LoVo (cell line): ENCODE measurements at regions not wholly inside any gene's neighbourhood (a gene's known extent, or its start where the extent isn't known, plus 50 kb on each side); places are given as distances from the start of the nearest gene placed in this dataset.
"Not testable (repeated sequence)": the region's sequence is repeated elsewhere in the genome, so short reads cannot be mapped to it uniquely, and the experiment has no call there.

Experiments used
- DNase-seq: peaks from one replicate; pipeline ENCODE4 v3.0.0-alpha.2; 2016; ENCODE audit warnings: low spot score

- DNase-seq = no peak
Measured at GRCh38 chr5:98206566-98206965, 566.9 kb upstream of the RGMB start.

DNA sequence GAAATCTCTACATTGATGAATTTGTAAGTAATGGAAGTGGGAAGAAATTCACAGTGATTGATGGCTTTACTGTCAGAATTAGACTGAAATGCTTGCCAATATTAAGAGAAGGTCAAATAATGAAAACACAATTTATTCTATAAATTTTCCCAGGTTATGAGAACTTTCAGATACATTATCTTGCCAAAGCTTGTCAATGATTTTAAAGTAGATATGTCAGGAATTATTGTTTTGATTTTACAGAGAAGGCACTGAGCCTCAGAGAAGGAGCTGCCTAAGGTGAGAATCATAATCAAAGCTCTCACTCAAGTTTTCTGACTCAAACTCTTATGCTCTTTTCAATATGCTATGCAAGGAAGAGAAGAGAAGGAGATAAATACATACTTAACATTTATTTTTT is 564.0 kb upstream of the RGMB start:
- no peak for DNase-seq

- DNase-seq = no peak
Measured at GRCh38 chr5:98214240-98215051, 559.0 kb upstream of the RGMB start.

DNA sequence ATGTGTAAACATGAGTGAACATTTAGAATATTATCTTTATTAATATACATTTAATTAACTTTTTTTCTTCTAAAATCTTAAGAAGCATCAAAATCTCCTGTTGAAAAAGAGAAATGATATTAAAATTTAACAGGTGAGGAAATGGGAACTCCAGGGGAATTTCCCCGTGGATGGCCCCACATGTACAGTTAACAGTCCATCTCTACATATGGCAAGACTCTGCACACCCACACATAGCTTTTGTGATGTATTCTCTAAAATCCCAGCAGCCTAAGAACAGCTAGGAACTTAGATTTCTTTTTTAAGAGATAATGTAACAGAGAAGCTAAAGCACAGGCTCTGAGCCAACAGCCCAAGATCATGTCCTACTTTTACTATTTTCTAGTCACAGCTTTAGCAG is 556.3 kb upstream of the RGMB start:
- no peak for DNase-seq

- DNase-seq = no peak
Measured at GRCh38 chr5:98218838-98219237, 554.6 kb upstream of the RGMB start.

GRCh38 chr5:98227489-98227888 is 546.0 kb upstream of the RGMB start:
- DNase-seq = no peak

DNA sequence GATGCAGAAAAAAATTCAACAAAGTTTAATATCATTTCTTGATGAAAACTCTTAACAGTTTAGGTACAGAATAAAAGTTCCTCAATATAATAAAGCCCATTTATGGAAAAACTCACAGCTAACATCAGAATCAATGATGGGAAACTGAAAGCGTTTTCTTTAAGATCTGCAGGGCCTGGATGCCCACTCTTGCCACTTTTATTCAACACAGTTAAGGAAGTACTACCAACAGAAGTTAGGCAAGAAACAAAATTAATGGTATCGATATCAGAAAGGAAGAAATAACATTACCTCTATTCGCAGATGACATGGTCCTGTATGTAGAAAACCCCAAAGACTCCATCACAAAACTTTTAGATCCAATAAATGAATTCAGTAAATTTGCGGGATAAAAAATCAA is 542.4 kb upstream of the RGMB start:
- DNase-seq = no peak

DNA sequence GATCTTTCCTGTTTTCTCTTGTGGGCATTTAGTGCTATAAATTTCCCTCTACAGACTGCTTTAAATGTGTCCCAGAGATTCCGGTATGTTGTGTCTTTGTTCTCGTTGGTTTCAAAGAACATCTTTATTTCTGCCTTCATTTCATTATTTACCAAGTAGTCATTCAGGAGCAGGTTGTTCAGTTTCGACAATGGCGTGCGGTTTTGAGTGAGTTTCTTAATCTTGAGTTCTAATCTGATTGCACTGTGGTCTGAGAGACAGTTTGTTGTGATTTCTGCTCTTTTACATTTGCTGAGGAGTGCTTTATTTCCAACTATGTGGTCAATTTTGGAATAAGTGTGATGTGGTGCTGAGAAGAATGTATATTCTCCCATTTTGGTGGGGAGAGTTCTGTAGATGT is 535.7 kb upstream of the RGMB start:
- not testable (repeated sequence) for DNase-seq

DNA sequence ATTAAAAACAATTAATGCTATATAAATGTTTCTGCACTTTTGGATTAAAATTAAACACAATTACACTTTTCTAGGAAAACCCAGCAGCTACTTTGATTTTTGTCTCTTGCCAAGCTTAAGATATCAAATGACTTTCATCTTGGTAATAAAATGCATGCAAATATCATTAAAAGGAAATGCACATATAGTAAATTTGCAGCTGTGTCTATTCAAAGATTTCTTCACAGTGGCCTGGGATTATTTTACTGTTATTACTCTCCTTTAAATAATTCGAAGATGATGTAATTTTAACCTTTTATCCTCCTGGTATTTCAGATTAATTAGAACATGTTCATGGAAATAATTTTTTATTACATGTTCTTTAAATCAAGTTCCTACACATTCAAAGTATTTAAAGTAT is 529.5 kb upstream of the RGMB start:
- DNase-seq = no peak

GRCh38 chr5:98248949-98249348 is 524.5 kb upstream of the RGMB start:
- DNase-seq = no peak

- no peak for DNase-seq
Measured at GRCh38 chr5:98258939-98259338, 514.5 kb upstream of the RGMB start.

DNA sequence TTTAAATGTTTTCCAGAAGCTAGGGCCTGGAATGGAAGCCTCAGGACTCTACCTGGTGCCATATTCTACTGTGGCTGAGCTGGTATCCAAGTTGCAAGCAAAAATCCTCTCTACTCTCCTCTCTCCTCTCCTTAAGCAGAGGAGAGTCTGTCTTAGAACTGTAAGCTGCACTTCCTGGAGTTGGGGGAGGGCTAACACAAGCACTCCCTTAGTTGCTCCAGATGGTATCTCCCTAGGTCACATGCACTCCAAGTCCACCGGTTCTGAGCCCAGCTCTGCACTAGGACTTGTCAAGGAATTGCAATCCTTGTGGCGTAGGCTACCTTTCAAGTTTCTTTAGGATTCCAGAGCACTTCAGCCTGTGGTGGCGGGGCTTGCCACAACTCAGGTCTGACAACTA is 513.9 kb upstream of the RGMB start:
- DNase-seq = no peak

DNA sequence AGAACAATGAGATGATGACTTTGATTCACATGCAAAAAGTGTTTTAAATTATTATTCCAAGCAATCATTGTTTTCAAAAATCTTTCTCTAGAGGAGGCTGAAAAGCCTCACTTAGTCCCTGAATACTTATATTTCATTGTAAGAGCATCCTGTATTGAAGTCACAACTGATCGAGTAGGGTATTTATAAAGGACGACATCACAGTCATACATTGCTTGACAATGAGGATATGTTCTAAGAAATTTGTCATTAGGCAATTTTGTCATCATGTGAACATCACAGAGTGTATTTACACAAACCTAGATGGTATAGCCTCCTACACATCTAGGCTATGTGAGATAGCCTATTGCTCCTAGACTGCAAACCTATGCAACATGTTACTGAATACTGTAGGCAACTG is 510.4 kb upstream of the RGMB start:
- no peak for DNase-seq

GRCh38 chr5:98268162-98268860 is 505.2 kb upstream of the RGMB start:
- no peak for DNase-seq

- DNase-seq = no peak
Measured at GRCh38 chr5:98275980-98276379, 497.5 kb upstream of the RGMB start.

GRCh38 chr5:98282521-98282920 is 490.9 kb upstream of the RGMB start:
- DNase-seq = no peak

DNA sequence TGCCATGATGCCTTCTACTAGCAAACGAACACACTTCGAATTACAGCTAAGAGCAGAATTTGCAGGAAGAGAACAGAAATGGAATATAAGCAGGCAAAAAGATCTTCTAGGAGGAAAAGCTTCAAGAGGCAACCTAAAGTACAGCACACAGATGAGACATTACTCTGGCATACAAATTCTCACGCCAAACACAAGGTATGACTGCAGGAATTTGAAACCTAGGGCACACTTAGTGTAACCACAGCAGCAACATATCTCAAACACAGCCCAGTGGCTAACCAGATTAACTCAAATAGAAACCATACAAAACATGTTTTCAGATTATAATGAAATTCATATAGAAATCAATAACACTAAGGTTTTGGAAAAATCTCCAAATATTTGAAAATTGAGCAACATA is 481.0 kb upstream of the RGMB start:
- no peak for DNase-seq

DNA sequence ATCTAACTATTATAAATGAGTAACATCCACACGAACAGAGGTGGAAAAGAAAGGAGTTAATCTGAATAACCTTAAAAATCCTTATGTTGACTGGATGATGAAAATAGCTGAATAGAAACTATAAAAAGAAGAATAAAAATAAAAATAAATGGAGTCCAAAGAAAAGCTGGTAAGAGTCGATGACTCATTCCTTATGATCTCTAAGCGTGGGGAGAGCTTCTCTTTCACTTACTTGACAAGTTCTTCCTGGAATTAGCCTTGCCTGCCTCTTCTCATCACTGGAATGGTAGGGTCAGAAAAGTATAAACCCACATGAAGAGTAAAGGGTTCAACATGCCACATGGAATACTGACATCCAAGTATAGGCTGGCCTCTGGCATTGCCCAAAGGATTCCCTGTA is 477.0 kb upstream of the RGMB start:
- no peak for DNase-seq

DNA sequence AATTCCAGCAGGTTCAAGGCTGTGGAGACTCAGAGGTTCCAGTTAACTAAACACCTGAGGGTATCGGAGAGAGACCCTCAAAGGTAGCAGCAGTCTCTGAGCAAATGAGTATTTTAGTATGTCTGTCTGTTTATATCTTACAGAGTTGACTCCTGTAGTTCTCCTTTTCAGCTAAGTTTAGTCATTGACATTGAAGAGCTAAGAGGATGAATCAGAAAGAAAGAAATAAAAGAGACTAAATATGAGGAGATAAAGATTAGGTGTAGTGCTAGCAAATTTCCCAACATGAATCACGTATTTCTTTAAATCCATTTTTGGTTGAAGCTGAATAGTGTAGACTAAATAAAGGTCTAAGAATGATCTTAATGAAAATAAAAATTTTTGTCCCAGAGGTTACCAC is 474.0 kb upstream of the RGMB start:
- DNase-seq = no peak

DNA sequence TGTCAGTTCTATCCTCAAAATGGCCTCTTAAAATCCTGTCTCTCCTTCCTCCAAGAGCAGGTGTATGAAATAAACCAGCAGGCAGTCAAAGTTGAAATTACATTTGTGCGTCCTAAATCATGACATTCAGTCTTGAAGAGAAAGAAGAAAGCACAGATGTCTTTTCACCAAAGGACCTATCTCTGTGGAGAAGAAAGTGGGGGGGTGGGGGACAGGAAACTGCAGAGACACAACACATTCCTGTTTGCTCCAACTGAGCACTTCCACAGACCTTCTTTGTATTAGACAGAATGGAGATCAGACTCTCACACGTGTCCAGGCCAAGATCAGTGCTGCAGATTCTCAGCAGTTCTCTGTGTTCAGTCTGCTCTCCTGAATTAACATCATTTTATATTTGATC is 471.9 kb upstream of the RGMB start:
- no peak for DNase-seq

DNA sequence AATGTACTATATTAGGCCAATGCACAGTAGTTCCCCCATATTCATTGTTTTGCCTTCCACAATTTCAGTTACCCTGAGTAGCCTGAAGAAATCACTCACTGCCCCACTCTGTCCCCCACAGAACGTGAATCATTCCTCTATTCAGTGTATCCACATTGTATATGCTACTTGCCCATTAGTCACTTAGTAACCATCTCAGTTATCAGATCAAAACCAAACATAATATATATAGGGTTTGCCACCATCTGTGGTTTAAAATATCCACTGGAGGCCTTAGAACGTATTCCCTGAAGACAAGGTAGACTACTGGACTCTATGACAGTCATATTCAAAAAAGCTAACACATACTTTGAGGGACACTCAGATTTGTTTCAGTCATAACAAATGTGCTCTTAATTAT is 465.7 kb upstream of the RGMB start:
- no peak for DNase-seq

DNA sequence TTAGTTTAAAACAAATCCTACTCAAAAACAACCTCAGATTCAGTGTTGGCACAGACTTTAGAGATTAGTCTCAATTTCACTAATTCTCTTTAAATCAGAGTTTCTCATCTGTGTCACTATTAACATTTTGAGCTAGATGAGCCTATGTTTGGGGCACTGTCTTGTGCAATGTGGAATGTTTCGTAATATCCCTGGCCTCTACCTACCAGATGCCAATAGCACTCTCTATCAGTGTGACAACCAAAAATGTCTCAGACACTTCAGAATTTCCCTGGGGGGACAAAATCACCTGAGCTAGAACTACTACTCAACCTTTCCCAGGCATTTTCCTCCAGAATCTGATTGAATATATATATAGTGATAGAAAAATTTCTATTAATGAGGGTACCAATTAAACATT is 465.2 kb upstream of the RGMB start:
- no peak for DNase-seq

DNA sequence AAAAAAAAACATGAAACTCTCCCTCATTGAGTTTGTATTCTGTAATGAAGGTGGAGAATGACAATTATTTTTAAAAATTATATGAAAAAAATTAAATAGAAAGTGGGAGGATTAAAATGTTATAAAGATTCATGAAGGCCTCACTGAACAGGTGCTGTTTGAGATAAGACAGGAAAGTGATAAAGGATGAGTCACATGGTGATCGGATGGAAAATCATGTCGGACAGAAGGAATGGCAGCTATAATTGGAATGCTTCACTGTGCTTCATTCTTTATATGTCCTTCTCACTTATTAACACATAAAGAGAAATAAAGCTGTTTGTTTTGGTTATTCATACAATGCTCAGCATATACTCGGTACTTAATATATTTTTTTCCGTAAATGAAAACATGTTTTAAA is 464.5 kb upstream of the RGMB start:
- DNase-seq = no peak
